ENCODE measurements at regions not wholly inside any gene's neighbourhood (a gene's known extent, or its start where the extent isn't known, plus 50 kb on each side); places are given as distances from the start of the nearest gene placed in this dataset.

DNA sequence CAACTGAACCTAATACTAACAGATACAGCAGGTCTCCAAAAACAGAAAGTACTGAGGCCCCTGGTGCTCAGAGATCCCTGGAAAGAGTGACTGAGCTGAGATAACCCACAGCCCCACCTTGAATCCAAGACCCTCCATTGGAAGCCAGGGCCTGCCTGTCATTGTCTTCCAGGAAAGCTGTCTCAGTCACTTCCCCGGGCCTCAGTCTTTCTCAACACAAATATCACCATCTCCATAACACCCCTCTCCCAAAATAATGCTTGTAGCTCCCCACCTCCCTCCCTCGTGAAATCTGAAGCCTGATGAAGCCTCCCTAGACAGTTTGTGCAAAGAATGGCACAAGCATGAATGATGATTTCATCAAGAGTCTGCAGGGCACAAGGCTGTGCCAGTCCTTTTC is 138.2 kb upstream of the LRFN2 start:
- Histone ChIP-seq H3K4me2 (ENCODE audit: insufficient read depth, low read length, poor library complexity, severe bottlenecking) (no peak overlapping the region), H3K27ac (replicated peaks; ENCODE audit: low read length) (no peak overlapping the region), H3K27me3 (ENCODE audit: control insufficient read depth in 3 of 3, insufficient read depth in 3 of 3, low read depth in 1 of 3, low read length in 3 of 3) (peaks cover 0 to 8% (median 0%) of the 10 kb centered on the region in 3 experiments), H2BK5ac (ENCODE audit: low read length) (no peak overlapping the region), H3K14ac (ENCODE audit: low read length) (no peak overlapping the region), H3K23ac (ENCODE audit: low read depth, low read length, poor library complexity) (no peak overlapping the region), H2BK12ac (ENCODE audit: low read length) (no peak overlapping the region), H2BK15ac (ENCODE audit: low read length) (no peak overlapping the region), H3K9me3 (replicated peaks in 1 of 2; ENCODE audit: control insufficient read depth in 2 of 2, insufficient read depth in 1 of 2, low read depth in 1 of 2, low read length in 2 of 2) (no peaks in the 10 kb centered on the region), H3K79me1 (ENCODE audit: low read depth, low read length) (no peaks in the 10 kb centered on the region), H3K36me3 (replicated peaks in 1 of 2; ENCODE audit: control insufficient read depth in 2 of 2, insufficient read depth in 2 of 2, low read length in 2 of 2) (no peaks in the 10 kb centered on the region), H2BK120ac (ENCODE audit: low read depth, low read length) (no peak overlapping the region), H4K8ac (ENCODE audit: low read depth, low read length) (no peak overlapping the region), H4K91ac (ENCODE audit: low read depth, low read length, poor library complexity) (no peak overlapping the region), H2AK5ac (ENCODE audit: low read depth, low read length) (no peak overlapping the region), H3K9ac (ENCODE audit: low read depth, low read length, poor library complexity) (no peak overlapping the region), H3K4me1 (ENCODE audit: control insufficient read depth in 2 of 2, insufficient read depth in 1 of 2, low read depth in 1 of 2, low read length in 2 of 2) (peaks cover 15 to 21% of the 10 kb centered on the region in 2 donors), H3K4me3 (ENCODE audit: low read length in 2 of 2) (no peak overlapping the region), H2AFZ (ENCODE audit: low read length) (no peak overlapping the region), H3K18ac (ENCODE audit: low read length) (no peak overlapping the region), H3K4ac (ENCODE audit: low read length) (no peak overlapping the region)
- no CpG with 5 or more reads among the region's 2 CpGs for WGBS, 2 donors (ENCODE audit: extremely low coverage in 2 of 2, insufficient read length in 2 of 2, insufficient replicate concordance in 1 of 2)
- no peak for DNase-seq (ENCODE audit: low spot score)

DNA sequence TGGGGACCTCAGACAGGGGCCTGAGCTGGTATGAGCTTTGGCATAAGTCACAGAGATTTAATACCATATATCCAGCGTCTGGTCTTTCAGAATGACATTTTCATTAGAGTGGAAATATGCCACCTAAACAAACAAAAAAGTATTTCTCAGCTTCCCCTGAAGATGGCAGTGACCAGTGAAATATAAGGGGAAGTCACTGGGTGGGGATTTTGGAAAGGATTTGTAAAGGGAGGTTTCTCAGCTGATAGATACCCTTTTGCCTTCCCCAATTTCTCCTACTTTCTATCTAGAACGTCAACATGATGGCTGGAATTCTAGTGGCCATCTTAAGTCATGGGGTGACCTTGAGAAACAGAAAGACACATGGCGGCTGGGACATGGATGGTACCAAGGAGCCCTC is 137.7 kb upstream of the LRFN2 start:
- Histone ChIP-seq H3K36me3 (replicated peaks in 1 of 2; ENCODE audit: control insufficient read depth in 2 of 2, insufficient read depth in 2 of 2, low read length in 2 of 2) (no peaks in the 10 kb centered on the region), H3K18ac (ENCODE audit: low read length) (no peak overlapping the region), H4K91ac (ENCODE audit: low read depth, low read length, poor library complexity) (no peak overlapping the region), H3K9ac (ENCODE audit: low read depth, low read length, poor library complexity) (no peak overlapping the region), H3K27ac (replicated peaks; ENCODE audit: low read length) (no peak overlapping the region), H2AK5ac (ENCODE audit: low read depth, low read length) (no peak overlapping the region), H4K8ac (ENCODE audit: low read depth, low read length) (no peak overlapping the region), H2BK120ac (ENCODE audit: low read depth, low read length) (no peak overlapping the region), H3K23ac (ENCODE audit: low read depth, low read length, poor library complexity) (no peak overlapping the region), H3K4me2 (ENCODE audit: insufficient read depth, low read length, poor library complexity, severe bottlenecking) (no peak overlapping the region), H3K27me3 (ENCODE audit: control insufficient read depth in 3 of 3, insufficient read depth in 3 of 3, low read depth in 1 of 3, low read length in 3 of 3) (peaks cover 0 to 8% (median 0%) of the 10 kb centered on the region in 3 experiments), H2BK12ac (ENCODE audit: low read length) (no peak overlapping the region), H2AFZ (ENCODE audit: low read length) (no peak overlapping the region), H3K4me3 (ENCODE audit: low read length in 2 of 2) (no peak overlapping the region), H2BK5ac (ENCODE audit: low read length) (no peak overlapping the region), H3K79me1 (ENCODE audit: low read depth, low read length) (no peaks in the 10 kb centered on the region), H3K4ac (ENCODE audit: low read length) (no peak overlapping the region), H3K9me3 (replicated peaks in 1 of 2; ENCODE audit: control insufficient read depth in 2 of 2, insufficient read depth in 1 of 2, low read depth in 1 of 2, low read length in 2 of 2) (no peaks in the 10 kb centered on the region), H3K4me1 (ENCODE audit: control insufficient read depth in 2 of 2, insufficient read depth in 1 of 2, low read depth in 1 of 2, low read length in 2 of 2) (peaks cover 18 to 24% of the 10 kb centered on the region in 2 donors), H2BK15ac (ENCODE audit: low read length) (no peak overlapping the region), H3K14ac (ENCODE audit: low read length) (no peak overlapping the region)
- WGBS, 2 donors (ENCODE audit: extremely low coverage in 2 of 2, insufficient read length in 2 of 2, insufficient replicate concordance in 1 of 2), result no CpG with 5 or more reads among the region's 3 CpGs
- no peak for DNase-seq (ENCODE audit: low spot score)

DNA sequence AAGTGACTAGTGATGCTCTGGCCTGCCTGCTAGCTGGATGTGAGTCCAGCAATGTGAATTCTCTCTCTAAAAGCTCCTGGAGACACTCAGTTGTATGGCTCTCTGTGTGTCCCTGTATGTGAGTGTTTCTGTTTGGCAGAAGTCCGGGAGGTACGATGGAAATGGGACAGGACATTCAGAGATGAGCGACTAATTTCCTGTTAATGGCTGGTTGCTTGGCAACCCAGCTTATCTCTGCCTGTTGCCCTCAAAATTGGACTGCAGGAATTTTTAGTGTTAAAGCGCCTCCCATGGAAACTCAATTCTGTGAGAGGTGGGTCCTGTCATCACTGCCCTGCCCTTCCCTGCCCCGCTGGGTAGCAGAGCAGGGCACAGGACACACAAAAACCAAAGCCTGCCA is 136.8 kb upstream of the LRFN2 start:
- no peak overlapping the region for H2BK120ac ChIP-seq (ENCODE audit: low read depth, low read length)
- H3K4me3 ChIP-seq (ENCODE audit: low read length in 2 of 2), result no peak overlapping the region
- H3K14ac ChIP-seq (ENCODE audit: low read length), result no peak overlapping the region
- no peak overlapping the region for H3K9ac ChIP-seq (ENCODE audit: low read depth, low read length, poor library complexity)
- H4K8ac ChIP-seq (ENCODE audit: low read depth, low read length), result no peak overlapping the region
- no peak overlapping the region for H3K27ac ChIP-seq (replicated peaks; ENCODE audit: low read length)
- H3K27me3 ChIP-seq (ENCODE audit: control insufficient read depth in 3 of 3, insufficient read depth in 3 of 3, low read depth in 1 of 3, low read length in 3 of 3), result peaks cover 0 to 8% (median 0%) of the 10 kb centered on the region in 3 experiments
- H4K91ac ChIP-seq (ENCODE audit: low read depth, low read length, poor library complexity), result no peak overlapping the region
- H3K36me3 ChIP-seq (replicated peaks in 1 of 2; ENCODE audit: control insufficient read depth in 2 of 2, insufficient read depth in 2 of 2, low read length in 2 of 2), result no peaks in the 10 kb centered on the region
- H3K18ac ChIP-seq (ENCODE audit: low read length), result no peak overlapping the region
- no peak overlapping the region for H2AK5ac ChIP-seq (ENCODE audit: low read depth, low read length)
- no peaks in the 10 kb centered on the region for H3K9me3 ChIP-seq (replicated peaks in 1 of 2; ENCODE audit: control insufficient read depth in 2 of 2, insufficient read depth in 1 of 2, low read depth in 1 of 2, low read length in 2 of 2)
- no peak overlapping the region for H2BK15ac ChIP-seq (ENCODE audit: low read length)
- no peaks in the 10 kb centered on the region for H3K79me1 ChIP-seq (ENCODE audit: low read depth, low read length)
- DNase-seq (ENCODE audit: low spot score), result no peak
- no peak overlapping the region for H2BK12ac ChIP-seq (ENCODE audit: low read length)
- WGBS, 2 donors (ENCODE audit: extremely low coverage in 2 of 2, insufficient read length in 2 of 2, insufficient replicate concordance in 1 of 2), result no CpG with 5 or more reads among the region's 5 CpGs
- no peak overlapping the region for H3K4me2 ChIP-seq (ENCODE audit: insufficient read depth, low read length, poor library complexity, severe bottlenecking)
- no peak overlapping the region for H3K4ac ChIP-seq (ENCODE audit: low read length)
- H2AFZ ChIP-seq (ENCODE audit: low read length), result no peak overlapping the region
- H3K23ac ChIP-seq (ENCODE audit: low read depth, low read length, poor library complexity), result no peak overlapping the region
- no peak overlapping the region for H2BK5ac ChIP-seq (ENCODE audit: low read length)
- H3K4me1 ChIP-seq (ENCODE audit: control insufficient read depth in 2 of 2, insufficient read depth in 1 of 2, low read depth in 1 of 2, low read length in 2 of 2), result peaks cover 21 to 33% of the 10 kb centered on the region in 2 donors

- Histone ChIP-seq H2BK15ac (ENCODE audit: low read length) (no peak overlapping the region), H2BK5ac (ENCODE audit: low read length) (no peak overlapping the region), H4K91ac (ENCODE audit: low read depth, low read length, poor library complexity) (no peak overlapping the region), H2AK5ac (ENCODE audit: low read depth, low read length) (no peak overlapping the region), H3K4me3 (ENCODE audit: low read length in 2 of 2) (no peak overlapping the region), H3K79me1 (ENCODE audit: low read depth, low read length) (no peaks in the 10 kb centered on the region), H3K4ac (ENCODE audit: low read length) (no peak overlapping the region), H3K27me3 (ENCODE audit: control insufficient read depth in 3 of 3, insufficient read depth in 3 of 3, low read depth in 1 of 3, low read length in 3 of 3) (peaks cover 0 to 8% (median 0%) of the 10 kb centered on the region in 3 experiments), H3K4me1 (ENCODE audit: control insufficient read depth in 2 of 2, insufficient read depth in 1 of 2, low read depth in 1 of 2, low read length in 2 of 2) (peaks cover 21 to 33% of the 10 kb centered on the region in 2 donors), H3K23ac (ENCODE audit: low read depth, low read length, poor library complexity) (no peak overlapping the region), H2AFZ (ENCODE audit: low read length) (no peak overlapping the region), H3K4me2 (ENCODE audit: insufficient read depth, low read length, poor library complexity, severe bottlenecking) (no peak overlapping the region), H4K8ac (ENCODE audit: low read depth, low read length) (no peak overlapping the region), H3K18ac (ENCODE audit: low read length) (no peak overlapping the region), H3K14ac (ENCODE audit: low read length) (no peak overlapping the region), H3K27ac (replicated peaks; ENCODE audit: low read length) (no peak overlapping the region), H2BK12ac (ENCODE audit: low read length) (no peak overlapping the region), H3K36me3 (replicated peaks in 1 of 2; ENCODE audit: control insufficient read depth in 2 of 2, insufficient read depth in 2 of 2, low read length in 2 of 2) (no peaks in the 10 kb centered on the region), H3K9ac (ENCODE audit: low read depth, low read length, poor library complexity) (no peak overlapping the region), H3K9me3 (replicated peaks in 1 of 2; ENCODE audit: control insufficient read depth in 2 of 2, insufficient read depth in 1 of 2, low read depth in 1 of 2, low read length in 2 of 2) (peaks cover 0 to under 1% of the 10 kb centered on the region in 2 donors), H2BK120ac (ENCODE audit: low read depth, low read length) (no peak overlapping the region)
- DNase-seq (ENCODE audit: low spot score), result no peak
- WGBS, 2 donors (ENCODE audit: extremely low coverage in 2 of 2, insufficient read length in 2 of 2, insufficient replicate concordance in 1 of 2), result no CpG with 5 or more reads among the region's 3 CpGs
Measured at GRCh38 chr6:40722553-40723258, 135.5 kb upstream of the LRFN2 start.
